SK-N-SH (cell line): ENCODE measurements at regions not wholly inside any gene's neighbourhood (a gene's known extent, or its start where the extent isn't known, plus 50 kb on each side); places are given as distances from the start of the nearest gene placed in this dataset.

Experiments used
- CTCF ChIA-PET: fragments of 300-600, 350-600 bp; formaldehyde crosslinking; extraction: SDS; loops from one replicate; lab custom pipeline; 2021; lab: Yijun Ruan, JAX
- POLR2A ChIA-PET: fragments of 350-600 bp; sonication (Branson Sonifier 250); formaldehyde crosslinking; extraction: SDS; loops from one replicate; lab custom pipeline; 2020; ENCODE audit warnings: antibody characterized with exemption, inconsistent platforms; lab: Yijun Ruan, JAX
- DNase-seq: peaks from one replicate; pipeline ENCODE4 v3.0.0; 2012
- H2AFZ ChIP-seq: fragments of 200-600 bp; sonication (generic); 2 replicates; pipeline ENCODE4 v1.8.1; 2016; ENCODE audit warnings: antibody characterized with exemption, mild to moderate bottlenecking, low read depth
- H3F3A ChIP-seq: fragments of 200-600 bp; sonication (generic); replicated peaks from 2 replicates; pipeline ENCODE3; 2016; ENCODE audit warnings: antibody characterized with exemption, mild to moderate bottlenecking; ENCODE audit not compliant: insufficient read depth
- H3K27ac ChIP-seq, 2 experiments: fragments of 200-500 bp in 1 of 2; fragments of 200-600 bp in 1 of 2; sonication (Bioruptor generic) in 1 of 2; sonication (generic), shearing (Covaris generic) in 1 of 2; 2 replicates each; pipeline versions ENCODE4 v1.5.1 to v1.6.1; 2014 to 2016; ENCODE audit warnings: low read depth in 2 of 2, inconsistent platforms in 1 of 2, low read length in 1 of 2, mild to moderate bottlenecking in 1 of 2, mixed read lengths in 1 of 2
- H3K27me3 ChIP-seq: fragments of 200-600 bp; sonication (generic), shearing (Covaris generic); 2 replicates; pipeline ENCODE4 v1.6.1; 2016; ENCODE audit warnings: mixed run types; ENCODE audit not compliant: insufficient read depth
- H3K36me3 ChIP-seq, 2 experiments: fragments of 200-500 bp in 1 of 2; fragments of 200-600 bp in 1 of 2; sonication (Bioruptor generic) in 1 of 2; sonication (generic) in 1 of 2; replicated peaks in 1 of 2; 2 replicates each; pipeline versions ENCODE3 to v1.5.1; 2014 to 2016; ENCODE audit warnings: low read length in 1 of 2, mild to moderate bottlenecking in 1 of 2; ENCODE audit not compliant: insufficient read depth in 2 of 2, control insufficient read depth in 1 of 2
- H3K4me1 ChIP-seq, 2 experiments: fragments of 200-500 bp in 1 of 2; fragments of 200-600 bp in 1 of 2; sonication (Bioruptor generic) in 1 of 2; sonication (generic), shearing (Covaris generic) in 1 of 2; 2 replicates each; pipeline versions ENCODE4 v1.5.1 to v1.6.1; 2014 to 2016; ENCODE audit warnings: low read depth in 1 of 2, low read length in 1 of 2, mixed run types in 1 of 2; ENCODE audit not compliant: insufficient read depth in 2 of 2, control insufficient read depth in 1 of 2
- H3K4me2 ChIP-seq: fragments of 200-600 bp; sonication (generic), shearing (Covaris generic); 2 replicates; pipeline ENCODE4 v1.6.1; 2017; ENCODE audit warnings: mixed run types
- H3K4me3 ChIP-seq, 2 experiments: fragments of 200-500 bp in 1 of 2; fragments of 200-600 bp in 1 of 2; sonication (Bioruptor generic) in 1 of 2; sonication (generic), shearing (Covaris generic) in 1 of 2; 2 replicates each; pipeline versions ENCODE4 v1.5.1 to v1.8.1; 2014 to 2016; ENCODE audit warnings: low read depth in 2 of 2, inconsistent platforms in 1 of 2, low read length in 1 of 2, mild to moderate bottlenecking in 1 of 2, mixed read lengths in 1 of 2, moderate library complexity in 1 of 2
- H3K79me2 ChIP-seq: fragments of 200-600 bp; sonication (generic); 2 replicates; pipeline ENCODE4 v1.8.1; 2017; ENCODE audit warnings: mild to moderate bottlenecking; ENCODE audit not compliant: insufficient read depth
- H3K9ac ChIP-seq: fragments of 200-600 bp; sonication (generic); 2 replicates; pipeline ENCODE4 v1.6.1; 2017; ENCODE audit warnings: mixed run types
- H3K9me2 ChIP-seq: fragments of 200-600 bp; sonication (generic); 2 replicates; pipeline ENCODE4 v1.6.1; 2017; ENCODE audit warnings: mixed run types
- H3K9me3 ChIP-seq: fragments of 200-600 bp; sonication (generic); 2 replicates; pipeline ENCODE4 v1.6.1; 2017; ENCODE audit warnings: mixed run types, mild to moderate bottlenecking, moderate library complexity
- H4K20me1 ChIP-seq: fragments of 200-600 bp; sonication (generic); 2 replicates; pipeline ENCODE4 v1.6.1; 2017; ENCODE audit warnings: mild to moderate bottlenecking, mixed run types; ENCODE audit not compliant: insufficient read depth
- CHD2 ChIP-seq: fragments of 150-350 bp; IDR thresholded peaks from 2 replicates; pipeline ENCODE4 v1.6.1; 2018; ENCODE audit warnings: low read length; ENCODE audit not compliant: partially characterized antibody
- ELF1 ChIP-seq: IDR thresholded peaks from 2 replicates; pipeline ENCODE4 v1.4.0; 2012
- FOSL2 ChIP-seq: IDR thresholded peaks from 2 replicates; pipeline ENCODE4 v1.4.0; 2012; ENCODE audit warnings: low read depth, mild to moderate bottlenecking, moderate library complexity, borderline replicate concordance
- FOXJ3 ChIP-seq: sonication (generic); formaldehyde crosslinking; IDR thresholded peaks from 2 replicates; pipeline ENCODE4 v1.5.1; 2020; ENCODE audit warnings: mild to moderate bottlenecking, missing genetic modification reagents
- NFIC ChIP-seq: IDR thresholded peaks from 2 replicates; pipeline ENCODE4 v1.4.0; 2012; ENCODE audit warnings: borderline replicate concordance
- RAD21 ChIP-seq: IDR thresholded peaks from 2 replicates; pipeline ENCODE4 v1.6.1; 2012; ENCODE audit warnings: mild to moderate bottlenecking, low read length
- RCOR1 ChIP-seq: fragments of 150-350 bp; IDR thresholded peaks from 2 replicates; pipeline ENCODE4 v1.6.1; 2017; ENCODE audit warnings: antibody characterized with exemption, low read length
- RFX5 ChIP-seq: IDR thresholded peaks from 2 replicates; pipeline ENCODE4 v1.6.1; 2012; ENCODE audit warnings: mild to moderate bottlenecking, improper control_type of control experiment, low read length
- RXRA ChIP-seq: IDR thresholded peaks from 2 replicates; pipeline ENCODE4 v1.4.0; 2012; ENCODE audit warnings: low read depth, mild to moderate bottlenecking, borderline replicate concordance
- SIN3A ChIP-seq: IDR thresholded peaks from 2 replicates; pipeline ENCODE4 v1.6.1; 2012; ENCODE audit warnings: low read depth, mild to moderate bottlenecking, low read length, moderate library complexity, borderline replicate concordance
- SMC3 ChIP-seq: IDR thresholded peaks from 2 replicates; pipeline ENCODE4 v1.6.1; 2012; ENCODE audit warnings: low read depth, low read length, improper control_type of control experiment
- TAF1 ChIP-seq: IDR thresholded peaks from 2 replicates; pipeline ENCODE4 v1.6.1; 2012; ENCODE audit warnings: low read depth, mild to moderate bottlenecking, low read length, moderate library complexity, borderline replicate concordance
- YY1 ChIP-seq: IDR thresholded peaks from 2 replicates; pipeline ENCODE4 v1.4.0; 2012; ENCODE audit warnings: low read depth, mild to moderate bottlenecking
- WGBS: methylation state at CpG from one replicate; pipeline ENCODE4 v1.1.6; 2017; ENCODE audit warnings: low lambda C conversion rate; 5-methylcytosine and 5-hydroxymethylcytosine counted together
- TF ChIP-seq, protein P1 (sequence below): fragments of 200-600 bp; sonication (generic); IDR thresholded peaks from 2 replicates; pipeline ENCODE4 v1.6.1; 2017; ENCODE audit warnings: antibody characterized with exemption, mild to moderate bottlenecking, moderate library complexity
- TF ChIP-seq, protein P2 (sequence below): fragments of 150-350 bp; IDR thresholded peaks from 2 replicates; pipeline ENCODE4 v1.6.1; 2016; ENCODE audit warnings: mild to moderate bottlenecking, low read depth, low read length
- TF ChIP-seq, protein P3 (sequence below): IDR thresholded peaks from 2 replicates; pipeline ENCODE4 v1.4.0; 2012; ENCODE audit warnings: low read depth, borderline replicate concordance
- TF ChIP-seq, protein P4 (sequence below): fragments of 150-350 bp; IDR thresholded peaks from 2 replicates; pipeline ENCODE4 v1.6.1; 2017; ENCODE audit warnings: antibody characterized with exemption, low read length, low read depth, borderline replicate concordance

DNA sequence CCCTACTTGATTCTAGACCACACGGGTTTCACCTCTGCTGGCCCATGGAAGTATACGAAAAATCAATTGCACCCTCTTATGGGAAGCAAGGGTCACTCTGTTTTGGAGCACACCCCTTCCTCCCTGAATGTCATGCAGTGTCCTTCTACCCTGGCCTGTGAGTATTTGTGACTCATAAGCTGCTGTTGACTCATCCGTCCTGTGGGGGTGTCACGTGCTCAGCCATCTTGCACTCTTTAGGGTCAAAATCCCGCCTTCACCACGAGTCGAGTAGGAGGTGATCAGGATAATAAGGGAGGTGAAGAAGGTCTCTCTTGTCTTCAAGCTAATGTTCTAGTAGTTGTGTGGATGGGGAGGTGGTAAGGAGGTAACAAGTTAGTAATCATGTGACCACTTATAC is 341.0 kb upstream of the EEF2KMT start:
- ChIA-PET CTCF (no interaction called here), POLR2A (no interaction called here)
- DNase-seq = no peak
- 21% methylated on average over 7 of the region's 7 CpGs for WGBS
- H3F3A ChIP-seq = no peaks in the 10 kb centered on the region
- no peak overlapping the region for H3K27ac ChIP-seq
- no peaks in the 10 kb centered on the region for H3K9me3 ChIP-seq
- no peaks in the 10 kb centered on the region for H3K9me2 ChIP-seq
- H3K9ac ChIP-seq = no peak overlapping the region
- H2AFZ ChIP-seq = no peak overlapping the region
- H3K79me2 ChIP-seq = no peaks in the 10 kb centered on the region
- no peaks in the 10 kb centered on the region for H4K20me1 ChIP-seq
- no peaks in the 10 kb centered on the region for H3K4me1 ChIP-seq
- no peaks in the 10 kb centered on the region for H3K27me3 ChIP-seq
- no peaks in the 10 kb centered on the region for H3K36me3 ChIP-seq
- TF ChIP-seq ELF1 = no peak
- no peak for TF ChIP-seq SMC3
- no peak for TF ChIP-seq CHD2
- TF ChIP-seq, protein P1, sequence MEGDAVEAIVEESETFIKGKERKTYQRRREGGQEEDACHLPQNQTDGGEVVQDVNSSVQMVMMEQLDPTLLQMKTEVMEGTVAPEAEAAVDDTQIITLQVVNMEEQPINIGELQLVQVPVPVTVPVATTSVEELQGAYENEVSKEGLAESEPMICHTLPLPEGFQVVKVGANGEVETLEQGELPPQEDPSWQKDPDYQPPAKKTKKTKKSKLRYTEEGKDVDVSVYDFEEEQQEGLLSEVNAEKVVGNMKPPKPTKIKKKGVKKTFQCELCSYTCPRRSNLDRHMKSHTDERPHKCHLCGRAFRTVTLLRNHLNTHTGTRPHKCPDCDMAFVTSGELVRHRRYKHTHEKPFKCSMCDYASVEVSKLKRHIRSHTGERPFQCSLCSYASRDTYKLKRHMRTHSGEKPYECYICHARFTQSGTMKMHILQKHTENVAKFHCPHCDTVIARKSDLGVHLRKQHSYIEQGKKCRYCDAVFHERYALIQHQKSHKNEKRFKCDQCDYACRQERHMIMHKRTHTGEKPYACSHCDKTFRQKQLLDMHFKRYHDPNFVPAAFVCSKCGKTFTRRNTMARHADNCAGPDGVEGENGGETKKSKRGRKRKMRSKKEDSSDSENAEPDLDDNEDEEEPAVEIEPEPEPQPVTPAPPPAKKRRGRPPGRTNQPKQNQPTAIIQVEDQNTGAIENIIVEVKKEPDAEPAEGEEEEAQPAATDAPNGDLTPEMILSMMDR = no peak
- TF ChIP-seq, protein P2, sequence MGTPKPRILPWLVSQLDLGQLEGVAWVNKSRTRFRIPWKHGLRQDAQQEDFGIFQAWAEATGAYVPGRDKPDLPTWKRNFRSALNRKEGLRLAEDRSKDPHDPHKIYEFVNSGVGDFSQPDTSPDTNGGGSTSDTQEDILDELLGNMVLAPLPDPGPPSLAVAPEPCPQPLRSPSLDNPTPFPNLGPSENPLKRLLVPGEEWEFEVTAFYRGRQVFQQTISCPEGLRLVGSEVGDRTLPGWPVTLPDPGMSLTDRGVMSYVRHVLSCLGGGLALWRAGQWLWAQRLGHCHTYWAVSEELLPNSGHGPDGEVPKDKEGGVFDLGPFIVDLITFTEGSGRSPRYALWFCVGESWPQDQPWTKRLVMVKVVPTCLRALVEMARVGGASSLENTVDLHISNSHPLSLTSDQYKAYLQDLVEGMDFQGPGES = no peak
- TF ChIP-seq FOSL2 = no peak
- no peak for TF ChIP-seq YY1
- TF ChIP-seq, protein P3, sequence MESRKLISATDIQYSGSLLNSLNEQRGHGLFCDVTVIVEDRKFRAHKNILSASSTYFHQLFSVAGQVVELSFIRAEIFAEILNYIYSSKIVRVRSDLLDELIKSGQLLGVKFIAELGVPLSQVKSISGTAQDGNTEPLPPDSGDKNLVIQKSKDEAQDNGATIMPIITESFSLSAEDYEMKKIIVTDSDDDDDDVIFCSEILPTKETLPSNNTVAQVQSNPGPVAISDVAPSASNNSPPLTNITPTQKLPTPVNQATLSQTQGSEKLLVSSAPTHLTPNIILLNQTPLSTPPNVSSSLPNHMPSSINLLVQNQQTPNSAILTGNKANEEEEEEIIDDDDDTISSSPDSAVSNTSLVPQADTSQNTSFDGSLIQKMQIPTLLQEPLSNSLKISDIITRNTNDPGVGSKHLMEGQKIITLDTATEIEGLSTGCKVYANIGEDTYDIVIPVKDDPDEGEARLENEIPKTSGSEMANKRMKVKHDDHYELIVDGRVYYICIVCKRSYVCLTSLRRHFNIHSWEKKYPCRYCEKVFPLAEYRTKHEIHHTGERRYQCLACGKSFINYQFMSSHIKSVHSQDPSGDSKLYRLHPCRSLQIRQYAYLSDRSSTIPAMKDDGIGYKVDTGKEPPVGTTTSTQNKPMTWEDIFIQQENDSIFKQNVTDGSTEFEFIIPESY = no peak
- no peak for TF ChIP-seq RXRA
- TF ChIP-seq TAF1 = no peak
- no peak for TF ChIP-seq FOXJ3 (CRISPR knock-in tag)
- TF ChIP-seq, protein P4, sequence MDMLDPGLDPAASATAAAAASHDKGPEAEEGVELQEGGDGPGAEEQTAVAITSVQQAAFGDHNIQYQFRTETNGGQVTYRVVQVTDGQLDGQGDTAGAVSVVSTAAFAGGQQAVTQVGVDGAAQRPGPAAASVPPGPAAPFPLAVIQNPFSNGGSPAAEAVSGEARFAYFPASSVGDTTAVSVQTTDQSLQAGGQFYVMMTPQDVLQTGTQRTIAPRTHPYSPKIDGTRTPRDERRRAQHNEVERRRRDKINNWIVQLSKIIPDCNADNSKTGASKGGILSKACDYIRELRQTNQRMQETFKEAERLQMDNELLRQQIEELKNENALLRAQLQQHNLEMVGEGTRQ = no peak
- TF ChIP-seq RFX5 = no peak
- no peak for TF ChIP-seq SIN3A
- no peak for TF ChIP-seq NFIC
- no peak for TF ChIP-seq RCOR1
- TF ChIP-seq RAD21 = no peak
- TF ChIP-seq, all 33 proteins: peak for 0
- Histone ChIP-seq H3K4me3 (no peak overlapping the region), H3K4me2 (no peak overlapping the region)
